NCI-H226 (cell line): ENCODE measurements at regions not wholly inside any gene's neighbourhood (a gene's known extent, or its start where the extent isn't known, plus 50 kb on each side); places are given as distances from the start of the nearest gene placed in this dataset.
"Not testable (repeated sequence)": the region's sequence is repeated elsewhere in the genome, so short reads cannot be mapped to it uniquely, and the experiment has no call there.

Source experiments
- DNase-seq: peaks from one replicate; pipeline ENCODE4 v3.0.0-alpha.2; 2015

DNA sequence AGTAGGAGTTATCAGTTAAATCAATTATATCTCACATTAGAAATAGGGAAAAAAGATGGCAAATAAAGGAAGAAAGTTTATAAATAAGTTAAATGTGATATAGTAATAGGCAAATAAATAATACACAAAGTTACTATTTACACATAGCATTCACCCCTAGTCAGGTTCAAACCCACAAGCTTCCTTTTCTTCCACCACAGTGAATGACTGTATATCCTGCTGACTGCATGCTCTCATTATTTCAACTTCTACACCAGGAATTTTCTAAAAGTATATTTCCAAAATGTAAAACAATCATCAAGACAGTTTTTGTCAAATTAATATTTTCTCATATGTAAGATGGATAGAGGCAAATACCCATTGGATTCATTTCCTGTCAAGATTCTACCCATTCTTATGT, 548.6 kb upstream of the SLITRK5 start:
- DNase-seq: peak; percentile 51

GRCh38 chr13:87123987-87124784, 547.0 kb upstream of the SLITRK5 start:
- peak; percentile 100 for DNase-seq

GRCh38 chr13:87124785-87125074, 546.4 kb upstream of the SLITRK5 start:
- no peak for DNase-seq

GRCh38 chr13:87128036-87128435, 543.1 kb upstream of the SLITRK5 start:
- DNase-seq: peak; percentile 54

DNA sequence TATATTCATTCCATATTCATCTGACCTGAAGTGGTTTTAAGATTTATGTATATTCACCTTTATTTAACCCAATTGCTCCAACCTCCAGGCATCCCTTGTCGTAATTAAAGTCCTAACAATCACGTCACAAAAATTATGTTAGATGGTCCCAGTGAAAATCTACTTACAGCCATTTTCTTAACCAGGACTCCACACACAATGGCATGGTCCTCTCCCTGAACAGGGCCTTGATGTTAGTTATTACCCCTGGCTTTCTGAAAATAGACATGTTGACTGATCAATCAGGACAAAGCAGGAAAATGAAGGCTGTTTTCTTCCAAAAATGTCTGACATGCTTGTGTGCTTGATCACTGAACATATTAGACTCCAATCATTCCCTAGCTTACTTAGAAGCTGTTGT, 542.7 kb upstream of the SLITRK5 start:
- no peak for DNase-seq

DNA sequence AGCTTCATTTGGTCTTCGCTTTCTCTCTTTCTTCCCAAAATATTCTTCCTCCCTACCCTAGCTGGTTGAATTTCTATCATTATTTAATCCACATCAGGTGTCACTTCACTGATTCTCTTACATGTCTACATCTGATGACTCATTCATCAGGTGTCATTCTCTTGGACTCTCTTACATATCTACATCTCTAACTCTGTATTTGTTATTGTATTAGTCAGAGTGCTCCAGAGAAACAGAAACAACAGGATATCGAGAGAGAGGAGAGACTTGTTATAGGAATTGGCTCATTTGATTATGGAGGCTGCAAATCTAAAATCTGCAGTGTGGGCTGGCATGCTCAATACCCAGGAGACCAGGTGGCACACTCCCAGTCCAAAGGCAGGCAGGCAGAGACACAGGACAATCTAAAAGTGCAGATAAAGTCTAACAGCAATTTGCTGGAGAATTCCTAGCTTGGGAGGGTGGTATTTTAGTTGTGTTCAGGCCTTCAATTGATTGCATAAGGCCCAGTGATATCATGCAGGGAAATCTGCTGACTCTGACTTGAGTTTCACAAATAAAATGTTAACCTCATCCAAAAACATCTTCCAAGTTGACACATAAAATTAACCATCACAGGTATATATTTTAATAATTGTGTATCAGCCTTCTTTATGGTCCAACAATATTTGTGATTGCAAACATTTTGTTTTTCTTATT, 541.4 kb upstream of the SLITRK5 start:
- DNase-seq: peak; percentile 51

GRCh38 chr13:87130423-87130822, 540.7 kb upstream of the SLITRK5 start:
- DNase-seq: no peak

GRCh38 chr13:87131611-87132010, 539.6 kb upstream of the SLITRK5 start:
- no peak for DNase-seq

- DNase-seq: no peak
Observed at GRCh38 chr13:87138866-87139265, 532.3 kb upstream of the SLITRK5 start.

GRCh38 chr13:87147076-87147475, 524.1 kb upstream of the SLITRK5 start:
- DNase-seq: peak; percentile 33

GRCh38 chr13:87153371-87153770, 517.8 kb upstream of the SLITRK5 start:
- no peak for DNase-seq

- no peak for DNase-seq
Observed at GRCh38 chr13:87166348-87166747, 504.8 kb upstream of the SLITRK5 start.

- DNase-seq: no peak
Observed at GRCh38 chr13:87168390-87168789, 502.8 kb upstream of the SLITRK5 start.

- no peak for DNase-seq
Observed at GRCh38 chr13:87169337-87169736, 501.8 kb upstream of the SLITRK5 start.

DNA sequence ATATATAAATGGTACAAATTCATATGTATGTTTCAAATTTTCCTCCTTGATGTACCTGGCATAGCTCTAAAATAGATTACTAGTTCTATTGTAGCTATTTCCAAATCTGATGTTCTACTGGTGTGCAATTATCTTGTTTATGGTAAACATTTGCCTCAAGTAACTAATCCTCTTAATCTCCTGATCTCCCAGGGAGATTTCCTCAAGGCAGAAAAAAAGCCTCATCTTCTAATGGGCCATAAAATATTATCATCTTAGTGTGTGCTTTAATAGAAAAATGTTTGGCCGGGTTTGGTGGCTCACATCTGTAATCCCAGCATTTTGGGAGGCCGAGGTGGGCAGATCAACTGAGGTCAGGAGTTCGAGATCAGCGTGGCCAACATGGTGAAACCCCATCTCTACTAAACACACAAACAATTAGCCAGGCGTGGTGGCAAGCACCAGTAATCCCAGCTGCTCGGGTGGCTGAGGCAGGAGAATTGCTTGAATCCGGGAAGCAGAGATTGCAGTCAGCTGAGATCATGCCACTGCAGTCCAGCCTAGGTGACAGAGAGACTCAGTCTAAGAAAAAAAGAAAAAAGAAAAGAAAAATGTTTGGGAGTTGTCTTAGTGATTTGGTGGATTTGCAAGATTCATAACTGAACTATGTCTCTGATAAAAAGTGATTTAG, 498.9 kb upstream of the SLITRK5 start:
- DNase-seq: peak; percentile 47

- not testable (repeated sequence) for DNase-seq
Observed at GRCh38 chr13:87185138-87185537, 486.0 kb upstream of the SLITRK5 start.

GRCh38 chr13:87186647-87187046, 484.5 kb upstream of the SLITRK5 start:
- not testable (repeated sequence) for DNase-seq

GRCh38 chr13:87191485-87191884, 479.7 kb upstream of the SLITRK5 start:
- not testable (repeated sequence) for DNase-seq

DNA sequence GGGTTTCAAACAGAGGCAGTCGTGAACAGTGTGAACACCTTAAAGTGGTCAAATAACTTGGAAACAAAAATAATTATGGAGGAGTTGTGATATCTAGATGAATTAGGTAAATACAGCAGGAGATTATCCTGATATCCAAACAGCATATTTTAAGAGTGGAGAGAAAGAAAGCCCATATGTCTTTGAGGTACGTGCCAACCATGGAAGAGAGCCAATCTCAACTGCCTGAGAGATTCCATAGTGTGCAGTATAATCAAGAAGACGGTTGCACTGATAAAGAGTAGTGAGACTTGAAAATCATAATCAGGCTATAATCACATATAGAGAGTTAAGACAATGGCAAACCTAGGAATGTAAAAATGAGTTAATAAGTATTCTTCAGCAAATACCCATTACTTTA, 472.8 kb upstream of the SLITRK5 start:
- peak; percentile 4 for DNase-seq

DNA sequence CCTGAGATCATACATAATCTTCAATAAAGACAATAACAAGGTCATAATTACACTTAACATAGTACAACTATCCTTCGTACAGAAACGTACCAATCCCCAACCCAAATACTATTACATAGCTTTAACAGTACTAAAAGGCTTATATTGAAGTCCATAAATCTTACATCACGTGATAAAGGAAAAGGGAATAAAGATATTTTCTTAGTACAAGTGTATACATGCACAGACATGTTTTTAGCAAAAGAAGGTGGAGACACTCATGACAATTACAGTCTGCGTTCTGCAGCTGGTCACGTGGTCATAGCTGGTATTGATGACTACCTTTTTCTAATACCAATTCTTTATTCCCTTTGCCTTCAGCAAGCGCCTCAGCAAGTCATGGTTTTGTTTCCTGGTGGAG, 464.5 kb upstream of the SLITRK5 start:
- no peak for DNase-seq

DNA sequence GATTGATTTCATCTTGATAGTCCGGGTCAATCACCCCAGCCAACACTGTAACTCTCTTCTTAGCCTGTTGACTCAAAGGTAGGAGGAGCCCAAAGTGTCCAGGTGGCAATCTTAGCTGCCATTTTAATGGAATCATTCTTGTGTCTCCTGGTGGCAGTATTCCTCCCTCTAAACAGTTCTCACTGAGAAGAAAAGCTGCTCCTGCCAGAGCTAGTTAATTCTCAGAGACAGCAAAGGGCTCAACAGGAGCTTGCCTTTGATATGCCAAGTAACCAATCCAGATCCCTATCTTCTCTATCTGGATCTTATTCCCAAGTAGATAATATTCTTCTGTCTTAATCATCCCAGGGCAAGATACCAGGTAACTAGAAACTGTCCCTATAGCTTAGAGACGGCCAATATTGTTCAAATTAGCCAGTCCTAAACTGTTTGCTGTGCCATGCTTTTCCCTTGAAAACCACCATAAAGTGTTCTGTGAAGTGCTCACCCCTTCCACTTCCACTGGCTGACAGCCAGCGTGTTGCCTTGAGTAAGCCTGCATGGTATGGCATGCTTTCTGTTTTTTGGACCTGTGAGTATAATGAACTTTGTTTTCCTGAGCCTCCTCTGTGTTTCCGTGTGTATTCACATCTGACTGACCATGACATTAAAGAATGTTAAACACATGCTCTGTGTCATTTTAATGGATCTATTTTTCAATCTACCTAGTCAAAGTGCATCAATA, 463.7 kb upstream of the SLITRK5 start:
- DNase-seq: peak; percentile 41

GRCh38 chr13:87208636-87209035, 462.5 kb upstream of the SLITRK5 start:
- no peak for DNase-seq

DNA sequence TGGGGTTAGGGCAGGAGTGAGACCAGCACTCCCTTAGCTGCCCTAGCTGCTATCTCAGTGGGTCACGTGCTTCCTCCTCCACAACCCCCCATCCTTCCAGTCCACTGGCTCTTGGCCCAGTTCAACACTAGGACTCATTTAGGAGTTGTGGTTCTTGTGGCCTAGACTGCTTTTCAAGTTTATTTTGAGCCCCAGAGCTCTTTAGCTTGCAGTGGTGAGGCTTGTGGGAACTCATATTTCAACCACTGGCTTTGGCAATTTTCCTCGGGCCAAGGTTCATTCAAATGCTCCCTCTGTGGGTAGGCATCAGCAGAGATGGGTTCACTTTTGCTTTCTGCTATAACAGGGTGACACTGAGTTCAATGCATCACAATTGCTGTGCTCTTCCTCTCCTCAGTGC, 436.2 kb upstream of the SLITRK5 start:
- DNase-seq: peak; percentile 52
